ENCODE measurements at regions not wholly inside any gene's neighbourhood (a gene's known extent, or its start where the extent isn't known, plus 50 kb on each side); places are given as distances from the start of the nearest gene placed in this dataset.

- no peak for DNase-seq
These were observed 71.9 kb upstream of the UBL3 start for GRCh38 chr13:29922281-29922821.

GRCh38 chr13:29921542-29921941 lies 71.1 kb upstream of the UBL3 start:
- DNase-seq = no peak

DNA sequence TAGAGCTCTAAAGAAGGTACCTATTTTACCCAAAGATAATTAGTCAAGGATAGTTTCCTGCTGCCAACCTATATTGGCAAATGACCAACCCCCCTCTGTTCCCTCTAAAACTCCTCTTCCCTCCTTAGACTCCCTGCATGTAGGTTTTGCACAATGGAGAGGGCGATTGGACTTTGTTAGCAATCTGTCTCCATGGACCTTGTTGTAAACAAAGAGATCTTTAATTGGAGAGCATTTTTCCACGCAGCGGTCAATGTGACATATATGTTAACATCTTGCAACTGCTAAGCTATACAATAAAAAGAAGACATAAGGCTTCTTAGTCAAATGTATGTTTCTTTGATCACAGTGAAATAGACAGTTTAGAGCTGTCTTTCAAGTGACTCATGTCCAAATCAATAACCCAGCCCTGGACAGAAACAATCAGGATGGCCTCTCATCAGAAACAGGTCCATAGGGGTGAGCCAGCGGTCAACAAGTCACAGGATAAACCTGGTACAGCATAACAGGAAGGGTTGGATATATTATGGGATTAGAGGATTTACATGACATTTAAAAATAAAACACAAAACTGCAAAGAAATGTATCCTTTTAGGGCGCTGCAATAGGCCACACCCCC lies 69.7 kb upstream of the UBL3 start:
- DNase-seq = no peak

- no peak for DNase-seq
These were observed 68.4 kb upstream of the UBL3 start for GRCh38 chr13:29918845-29919244.

- no peak for DNase-seq
These were observed 67.2 kb upstream of the UBL3 start for GRCh38 chr13:29917650-29918049.

DNA sequence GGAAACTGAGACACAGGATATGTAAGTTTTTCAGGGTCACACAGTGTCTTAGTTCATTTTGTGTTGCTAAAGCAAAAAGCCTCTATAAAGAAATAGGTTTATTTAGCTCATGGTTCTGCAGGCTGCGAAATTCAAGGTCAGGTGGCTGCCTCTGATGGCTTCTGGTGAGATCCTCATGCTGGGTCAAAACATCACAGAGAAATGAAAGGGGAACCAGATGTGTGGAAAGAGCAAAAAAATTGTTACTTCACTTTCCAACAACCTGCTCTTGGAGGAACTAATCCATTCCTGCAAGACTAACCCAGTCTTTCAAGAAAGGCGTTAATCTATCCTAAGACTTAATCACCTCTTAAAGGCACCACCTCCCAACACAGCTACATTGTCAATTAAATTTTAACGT lies 64.2 kb upstream of the UBL3 start:
- no peak for DNase-seq

GRCh38 chr13:29911781-29912418 lies 61.5 kb upstream of the UBL3 start:
- DNase-seq = no peak

GRCh38 chr13:29909975-29910674 lies 59.7 kb upstream of the UBL3 start:
- DNase-seq = no peak

DNA sequence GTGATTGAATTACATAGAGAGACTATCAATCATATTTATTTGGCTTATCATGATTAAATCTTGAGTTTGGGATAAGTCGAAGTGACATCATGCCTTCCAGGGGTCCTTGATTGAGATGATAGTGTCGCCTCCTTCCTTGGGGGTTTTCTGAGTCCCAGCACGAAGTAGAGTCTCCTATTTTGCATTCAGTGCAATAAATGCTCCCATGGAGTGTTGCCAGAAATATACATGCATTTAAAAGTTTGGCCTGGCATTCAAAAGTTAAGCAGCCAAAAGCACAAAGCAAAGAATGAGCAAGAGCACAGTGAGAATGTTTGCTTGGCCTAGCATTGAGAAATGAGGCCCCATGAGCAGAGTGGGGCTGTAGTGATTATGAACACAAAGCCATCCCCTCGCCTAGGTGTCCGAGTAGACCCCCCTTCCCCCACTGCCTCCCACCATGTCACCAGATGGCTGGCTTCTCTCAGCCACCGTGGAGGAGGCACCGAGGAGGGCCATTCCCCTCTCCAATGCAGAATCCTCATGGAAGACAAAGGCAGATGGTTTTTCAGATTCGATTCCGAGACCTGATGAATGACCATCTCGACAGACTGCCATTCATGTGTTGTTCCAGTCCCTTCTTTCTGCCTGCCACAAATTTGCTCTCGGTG lies 58.8 kb upstream of the UBL3 start:
- no peak for DNase-seq

- DNase-seq = no peak
These were observed 58.1 kb upstream of the UBL3 start for GRCh38 chr13:29908416-29909080.

DNA sequence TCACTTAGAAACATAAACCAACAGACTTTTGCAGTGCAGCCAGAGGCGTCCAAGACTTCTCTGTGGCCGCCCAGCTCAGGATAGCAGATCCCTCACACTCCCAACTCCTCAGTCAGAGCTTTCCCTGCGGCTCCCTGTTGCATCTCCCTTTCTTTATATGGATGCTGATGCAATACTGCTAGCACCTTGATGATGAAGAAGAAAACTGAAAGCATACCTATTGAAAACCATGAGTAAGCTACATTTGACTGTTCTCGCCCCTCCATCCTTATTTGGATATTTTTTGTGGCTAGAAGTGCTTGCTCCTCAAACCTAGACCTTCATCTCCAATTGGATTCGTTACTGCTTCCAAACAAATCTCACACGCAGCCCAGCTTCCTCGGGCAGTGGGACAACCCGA lies 57.3 kb upstream of the UBL3 start:
- DNase-seq = no peak

GRCh38 chr13:29906432-29907011 lies 56.1 kb upstream of the UBL3 start:
- DNase-seq = no peak

- DNase-seq = peak in 1 of 2 donors; percentile 15
These were observed 55.4 kb upstream of the UBL3 start for GRCh38 chr13:29905845-29906244.

- DNase-seq = no peak
These were observed 53.6 kb upstream of the UBL3 start for GRCh38 chr13:29903996-29904395.

GRCh38 chr13:29903543-29903942 lies 53.1 kb upstream of the UBL3 start:
- no peak for DNase-seq

DNA sequence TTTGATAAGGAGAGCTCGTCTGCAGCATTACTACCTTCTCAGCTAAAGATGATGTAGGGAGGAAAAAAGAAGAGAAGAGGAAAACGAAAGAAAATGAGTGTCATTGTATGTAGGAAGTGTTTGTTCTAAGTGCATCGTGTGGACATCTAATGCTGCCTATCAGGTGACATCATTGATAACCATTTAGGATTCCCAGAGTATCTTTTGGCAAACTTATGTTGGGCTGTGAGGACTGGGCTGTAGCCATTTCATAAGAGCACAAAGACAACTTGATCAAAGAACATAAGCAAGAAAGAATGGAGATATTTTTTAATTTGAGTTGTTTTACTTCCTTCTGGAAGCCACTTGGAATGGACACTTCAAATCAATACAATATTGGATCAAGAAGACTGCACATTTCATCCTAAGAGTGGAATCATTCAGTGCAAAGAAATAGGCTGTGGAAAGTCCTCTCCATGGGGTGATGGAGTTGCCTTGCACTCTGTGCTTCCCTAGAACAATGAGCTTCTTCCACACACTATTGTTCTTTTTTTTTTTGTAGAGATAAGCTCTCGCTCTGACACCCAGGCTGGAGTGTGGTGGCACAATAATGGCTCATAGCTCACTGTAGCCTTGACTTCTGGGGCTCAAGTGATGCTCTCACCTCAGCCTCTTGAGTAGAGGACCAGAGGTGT lies 52.4 kb upstream of the UBL3 start:
- no peak for DNase-seq

GRCh38 chr13:29901710-29902631 lies 51.6 kb upstream of the UBL3 start:
- no peak for DNase-seq
